B cell (primary cell): ENCODE measurements at regions not wholly inside any gene's neighbourhood (a gene's known extent, or its start where the extent isn't known, plus 50 kb on each side); places are given as distances from the start of the nearest gene placed in this dataset.
"Not testable (repeated sequence)": the region's sequence is repeated elsewhere in the genome, so short reads cannot be mapped to it uniquely, and the experiment has no call there.

Experiments
- ATAC-seq: fragments of 200-7000 bp; cut with Tn5 transposase; one replicate; pipeline ENCODE4 v1.10.0; 2021; ENCODE audit warnings: low read depth, mild to moderate bottlenecking, moderate number of reproducible peaks, moderate library complexity
- CTCF ChIA-PET: fragments of 350-600 bp; sonication (Branson Sonifier 250); formaldehyde crosslinking; loops from one replicate; lab custom pipeline; 2021; ENCODE audit warnings: antibody characterized with exemption, inconsistent platforms; lab: Charles Lee
- POLR2A ChIA-PET: fragments of 350-600 bp; sonication (Branson Sonifier 250); formaldehyde crosslinking; loops from one replicate; lab custom pipeline; 2021; ENCODE audit warnings: antibody characterized with exemption; lab: Charles Lee
- DNase-seq: peaks from one replicate; pipeline ENCODE4 v3.0.0; 2013
- H2AFZ ChIP-seq: 2 replicates; pipeline ENCODE4 v1.6.1; 2012; ENCODE audit warnings: mild to moderate bottlenecking, low read depth, low read length; ENCODE audit not compliant: insufficient read depth, poor library complexity, severe bottlenecking
- H3K27ac ChIP-seq, 2 donors: 1 replicate in 1 of 2; 2 replicates in 1 of 2; pipeline ENCODE4 v1.5.1; 2012 to 2013; ENCODE audit warnings: low read length in 2 of 2, mild to moderate bottlenecking in 2 of 2, moderate library complexity in 1 of 2
- H3K27me3 ChIP-seq, 4 experiments: fragments of 200-600 bp in 1 of 4; sonication (generic) in 1 of 4; replicated peaks in 1 of 4; 1 replicate in 2 of 4; 2 replicates in 2 of 4; pipeline versions ENCODE4 v1.6.1 to v1.7.0; 2013 to 2016; ENCODE audit warnings: low read length in 3 of 4, mild to moderate bottlenecking in 2 of 4, mixed read lengths in 1 of 4, moderate library complexity in 1 of 4; ENCODE audit not compliant: insufficient read depth in 4 of 4, control insufficient read depth in 3 of 4; ENCODE audit errors: control extremely low read depth in 1 of 4
- H3K36me3 ChIP-seq, 2 experiments: replicated peaks in 1 of 2; 1 replicate in 1 of 2; 2 replicates in 1 of 2; pipeline versions ENCODE4 v1.6.1 to v1.7.1; 2013; ENCODE audit warnings: low read length in 1 of 2; ENCODE audit not compliant: insufficient read depth in 2 of 2, control insufficient read depth in 1 of 2; ENCODE audit errors: control extremely low read depth in 1 of 2, extremely low read depth in 1 of 2
- H3K4me1 ChIP-seq, 2 donors: fragments of 200-600 bp in 1 of 2; sonication (generic) in 1 of 2; 1 replicate in 1 of 2; 2 replicates in 1 of 2; pipeline versions ENCODE4 v1.5.1 to v1.6.1; 2013 to 2017; ENCODE audit warnings: low read length in 2 of 2; ENCODE audit not compliant: control insufficient read depth in 2 of 2, insufficient read depth in 2 of 2
- H3K4me2 ChIP-seq: replicated peaks from 2 replicates; pipeline ENCODE3; 2012; ENCODE audit warnings: mild to moderate bottlenecking, low read depth, low read length; ENCODE audit not compliant: poor library complexity, severe bottlenecking
- H3K4me3 ChIP-seq, 5 experiments: fragments of 200-600 bp in 1 of 5; sonication (generic) in 1 of 5; 1 replicate in 3 of 5; 2 replicates in 2 of 5; pipeline versions ENCODE4 v1.5.1 to v1.7.0; 2011 to 2016; ENCODE audit warnings: low read length in 4 of 5, mild to moderate bottlenecking in 4 of 5, low read depth in 2 of 5, control low read depth in 1 of 5, moderate library complexity in 1 of 5; ENCODE audit not compliant: insufficient read depth in 1 of 5; ENCODE audit errors: control extremely low read depth in 1 of 5, extremely low read depth in 1 of 5
- H3K79me2 ChIP-seq: fragments of 200-600 bp; sonication (generic); one replicate; pipeline ENCODE4 v1.6.0; 2016; ENCODE audit warnings: low read length; ENCODE audit not compliant: control insufficient read depth, insufficient read depth
- H3K9ac ChIP-seq: fragments of 200-600 bp; sonication (generic); 2 replicates; pipeline ENCODE4 v1.6.1; 2017; ENCODE audit warnings: mild to moderate bottlenecking, low read length, moderate library complexity
- H3K9me3 ChIP-seq, 3 donors: one replicate each; pipeline versions ENCODE4 v1.6.1 to v1.7.1; 2013; ENCODE audit warnings: low read length in 2 of 3; ENCODE audit not compliant: control insufficient read depth in 2 of 3, insufficient read depth in 1 of 3; ENCODE audit errors: control extremely low read depth in 1 of 3
- H4K20me1 ChIP-seq: 2 replicates; pipeline ENCODE4 v1.6.0; 2012; ENCODE audit warnings: mild to moderate bottlenecking, low read length; ENCODE audit not compliant: insufficient read depth, control insufficient read depth, poor library complexity, severe bottlenecking
- H3K27ac Mint-ChIP-seq: one replicate; pipeline ENCODE4 v1.8.0; 2021; ENCODE audit warnings: mixed read lengths
- H3K27me3 Mint-ChIP-seq: one replicate; pipeline ENCODE4 v1.8.0; 2021; ENCODE audit warnings: mixed read lengths
- H3K4me1 Mint-ChIP-seq: one replicate; pipeline ENCODE4 v1.8.0; 2021; ENCODE audit warnings: mixed read lengths
- H3K4me3 Mint-ChIP-seq: one replicate; pipeline ENCODE4 v1.8.0; 2021; ENCODE audit warnings: mixed read lengths
- H3K9me3 Mint-ChIP-seq: one replicate; pipeline ENCODE4 v1.8.0; 2022; ENCODE audit warnings: mixed read lengths; ENCODE audit not compliant: insufficient read depth
- CTCF ChIP-seq: fragments of 200-600 bp; IDR thresholded peaks from one replicate; pipeline ENCODE4 v1.8.0; 2022; ENCODE audit warnings: antibody characterized with exemption, mild to moderate bottlenecking
- EZH2 ChIP-seq: IDR thresholded peaks from 2 replicates; pipeline ENCODE4 v1.6.1; 2012; ENCODE audit warnings: borderline replicate concordance, low read depth, mild to moderate bottlenecking, moderate library complexity, low read length; ENCODE audit not compliant: insufficient read depth, poor library complexity, severe bottlenecking
- WGBS: methylation state at CpG from one replicate; pipeline ENCODE4 v1.1.5; 2013; ENCODE audit warnings: missing lambda C conversion rate; ENCODE audit not compliant: insufficient coverage; 5-methylcytosine and 5-hydroxymethylcytosine counted together
- intact Hi-C: fragments of 100-400 bp; cut with micrococcal nuclease; formaldehyde crosslinking; loops from one replicate; pipeline ENCODE4 v1.10.0; 2022

GRCh38 chr11:15683528-15683927 lies 568.8 kb downstream of the INSC start:
- TF ChIP-seq EZH2 (no peak), CTCF (no peak)
- no peak for ATAC-seq
- Mint-ChIP-seq H3K9me3 (peaks cover 7% of the 10 kb centered on the region), H3K27me3 (no peaks in the 10 kb centered on the region), H3K4me1 (no peaks in the 10 kb centered on the region), H3K4me3 (no peak overlapping the region), H3K27ac (no peak overlapping the region)
- no peak for DNase-seq
- intact Hi-C loops, result no loop called here
- POLR2A ChIA-PET, result no interaction called here
- H3K4me1 ChIP-seq, result no peaks in the 10 kb centered on the region
- no peak overlapping the region for H3K4me2 ChIP-seq
- H3K79me2 ChIP-seq, result no peaks in the 10 kb centered on the region
- peaks cover 0 to 2% (median 0%) of the 10 kb centered on the region in 3 donors for H3K9me3 ChIP-seq
- no peak overlapping the region for H3K27ac ChIP-seq
- no peak overlapping the region for H2AFZ ChIP-seq
- H3K36me3 ChIP-seq, result no peaks in the 10 kb centered on the region
- CTCF ChIA-PET, result no interaction called here
- no peaks in the 10 kb centered on the region for H3K27me3 ChIP-seq
- H3K9ac ChIP-seq, result no peak overlapping the region
- no peak overlapping the region for H3K4me3 ChIP-seq
- H4K20me1 ChIP-seq, result no peaks in the 10 kb centered on the region

GRCh38 chr11:15685306-15685705 lies 570.6 kb downstream of the INSC start:
- DNase-seq, result no peak
- no peaks in the 10 kb centered on the region for H3K36me3 ChIP-seq
- intact Hi-C loops, result no loop called here
- peaks cover 0 to 2% (median 0%) of the 10 kb centered on the region in 3 donors for H3K9me3 ChIP-seq
- no peak overlapping the region for H3K9ac ChIP-seq
- no peaks in the 10 kb centered on the region for H3K4me1 Mint-ChIP-seq
- H3K79me2 ChIP-seq, result no peaks in the 10 kb centered on the region
- no peak for TF ChIP-seq EZH2
- TF ChIP-seq CTCF, result no peak
- no peak overlapping the region for H3K4me3 Mint-ChIP-seq
- no peak overlapping the region for H3K27ac Mint-ChIP-seq
- no peaks in the 10 kb centered on the region for H3K27me3 Mint-ChIP-seq
- H3K9me3 Mint-ChIP-seq, result peaks cover 7% of the 10 kb centered on the region
- POLR2A ChIA-PET, result no interaction called here
- no peaks in the 10 kb centered on the region for H4K20me1 ChIP-seq
- 67% methylated on average over 2 of the region's 3 CpGs for WGBS
- no peak overlapping the region for H2AFZ ChIP-seq
- CTCF ChIA-PET, result no interaction called here
- H3K4me3 ChIP-seq, result no peak overlapping the region
- no peak for ATAC-seq
- no peaks in the 10 kb centered on the region for H3K27me3 ChIP-seq
- no peak overlapping the region for H3K4me2 ChIP-seq
- H3K27ac ChIP-seq, result no peak overlapping the region
- no peaks in the 10 kb centered on the region for H3K4me1 ChIP-seq

GRCh38 chr11:15686259-15686658 lies 571.5 kb downstream of the INSC start:
- intact Hi-C loops, H3K4me2 ChIP-seq, H3K27me3 ChIP-seq, H3K36me3 ChIP-seq, H3K4me1 ChIP-seq, H3K27ac Mint-ChIP-seq, H3K9me3 ChIP-seq, H3K4me1 Mint-ChIP-seq, H3K27ac ChIP-seq, H4K20me1 ChIP-seq, H3K9ac ChIP-seq, H3K4me3 Mint-ChIP-seq, H3K9me3 Mint-ChIP-seq, H3K79me2 ChIP-seq, H3K4me3 ChIP-seq, CTCF ChIA-PET, H2AFZ ChIP-seq, H3K27me3 Mint-ChIP-seq, ATAC-seq, POLR2A ChIA-PET, DNase-seq: not testable (repeated sequence)
- 88% methylated on average over 5 of the region's 16 CpGs for WGBS
